SU-DHL-6 (cell line): ENCODE measurements at regions not wholly inside any gene's neighbourhood (a gene's known extent, or its start where the extent isn't known, plus 50 kb on each side); places are given as distances from the start of the nearest gene placed in this dataset.

Experiments
- CTCF ChIP-seq: fragments of 200-600 bp; sonication (generic); IDR thresholded peaks from one replicate; pipeline ENCODE4 v1.5.1; 2017; ENCODE audit warnings: antibody characterized with exemption, mild to moderate bottlenecking, low read length, moderate library complexity; ENCODE audit not compliant: insufficient read depth, poor library complexity, severe bottlenecking
- EZH2phosphoT487 ChIP-seq: fragments of 200-600 bp; sonication (generic), shearing (Covaris generic); conservative IDR thresholded peaks from 2 replicates; pipeline ENCODE4 v1.6.1; 2018; ENCODE audit warnings: mild to moderate bottlenecking, antibody characterized with exemption, low read length, moderate library complexity, mixed read lengths

GRCh38 chr2:6656633-6657032 lies 209.1 kb downstream of the CMPK2 start:
- TF ChIP-seq CTCF (no peak), EZH2phosphoT487 (no peak)
